HL-60/S4 (cell line): ENCODE measurements at regions not wholly inside any gene's neighbourhood (a gene's known extent, or its start where the extent isn't known, plus 50 kb on each side); places are given as distances from the start of the nearest gene placed in this dataset.

Experiments used
- in situ Hi-C: fragments of 300-500 bp; cut with MboI; formaldehyde crosslinking; loops from 2 replicates; pipeline ENCODE4 v1.14.3; 2022; ENCODE audit warnings: low sequenced_read_pairs

GRCh38 chr18:11324956-11325882, 175.8 kb upstream of the PIEZO2 start:
- in situ Hi-C loops: loop anchor here (25.0 kb wide), 1 partner anchor 237 kb away; no protein-coding TSS in a partner anchor

- in situ Hi-C loops: loop anchor here (25.0 kb wide), 1 partner anchor 238 kb away; no protein-coding TSS in a partner anchor
These were observed 175.1 kb upstream of the PIEZO2 start for GRCh38 chr18:11324510-11324909.

- in situ Hi-C loops: loop anchor here (25.0 kb wide), 1 partner anchor 239 kb away; no protein-coding TSS in a partner anchor
These were observed 174.0 kb upstream of the PIEZO2 start for GRCh38 chr18:11323359-11323819.

- in situ Hi-C loops: loop anchor here (25.0 kb wide), 1 partner anchor 240 kb away; no protein-coding TSS in a partner anchor
These were observed 173.3 kb upstream of the PIEZO2 start for GRCh38 chr18:11322716-11323115.

GRCh38 chr18:11322006-11322405, 172.6 kb upstream of the PIEZO2 start:
- in situ Hi-C loops: loop anchor here (25.0 kb wide), 1 partner anchor 240 kb away; no protein-coding TSS in a partner anchor

GRCh38 chr18:11320986-11321385, 171.6 kb upstream of the PIEZO2 start:
- in situ Hi-C loops: loop anchor here (25.0 kb wide), 1 partner anchor 241 kb away; no protein-coding TSS in a partner anchor

- in situ Hi-C loops: loop anchor here (25.0 kb wide), 1 partner anchor 246 kb away; no protein-coding TSS in a partner anchor
These were observed 167.2 kb upstream of the PIEZO2 start for GRCh38 chr18:11316546-11316945.

- in situ Hi-C loops: loop anchor here (25.0 kb wide), 1 partner anchor 252 kb away; no protein-coding TSS in a partner anchor
These were observed 161.2 kb upstream of the PIEZO2 start for GRCh38 chr18:11310476-11311086.

- in situ Hi-C loops: loop anchor here (25.0 kb wide), 1 partner anchor 253 kb away; no protein-coding TSS in a partner anchor
These were observed 159.8 kb upstream of the PIEZO2 start for GRCh38 chr18:11309172-11309571.

- in situ Hi-C loops: loop anchor here (25.0 kb wide), 1 partner anchor 254 kb away; no protein-coding TSS in a partner anchor
These were observed 159.1 kb upstream of the PIEZO2 start for GRCh38 chr18:11308499-11308898.

GRCh38 chr18:11307716-11308115, 158.3 kb upstream of the PIEZO2 start:
- in situ Hi-C loops: loop anchor here (25.0 kb wide), 1 partner anchor 255 kb away; no protein-coding TSS in a partner anchor

- in situ Hi-C loops: loop anchor here (25.0 kb wide), 1 partner anchor 257 kb away; no protein-coding TSS in a partner anchor
These were observed 156.1 kb upstream of the PIEZO2 start for GRCh38 chr18:11305507-11305906.

GRCh38 chr18:11304928-11305327, 155.6 kb upstream of the PIEZO2 start:
- in situ Hi-C loops: loop anchor here (25.0 kb wide), 1 partner anchor 257 kb away; no protein-coding TSS in a partner anchor

- in situ Hi-C loops: loop anchor here (25.0 kb wide), 1 partner anchor 90 kb away; no protein-coding TSS in a partner anchor
These were observed 147.6 kb upstream of the PIEZO2 start for GRCh38 chr18:11296946-11297345.

- in situ Hi-C loops: loop anchor here (25.0 kb wide), 1 partner anchor 94 kb away; no protein-coding TSS in a partner anchor
These were observed 144.4 kb upstream of the PIEZO2 start for GRCh38 chr18:11293794-11294193.

- in situ Hi-C loops: loop anchor here (25.0 kb wide), 1 partner anchor 97 kb away; no protein-coding TSS in a partner anchor
These were observed 141.4 kb upstream of the PIEZO2 start for GRCh38 chr18:11290786-11291185.

GRCh38 chr18:11289248-11289647, 139.9 kb upstream of the PIEZO2 start:
- in situ Hi-C loops: loop anchor here (25.0 kb wide), 1 partner anchor 98 kb away; no protein-coding TSS in a partner anchor

- in situ Hi-C loops: loop anchor here (25.0 kb wide), 1 partner anchor 99 kb away; no protein-coding TSS in a partner anchor
These were observed 139.0 kb upstream of the PIEZO2 start for GRCh38 chr18:11288401-11288800.

GRCh38 chr18:11286431-11286830, 137.1 kb upstream of the PIEZO2 start:
- in situ Hi-C loops: loop anchor here (25.0 kb wide), 1 partner anchor 101 kb away; no protein-coding TSS in a partner anchor

- in situ Hi-C loops: loop anchor here (25.0 kb wide), 1 partner anchor 102 kb away; no protein-coding TSS in a partner anchor
These were observed 135.4 kb upstream of the PIEZO2 start for GRCh38 chr18:11284811-11285210.
